Activated gamma-delta T cell treated with Interleukin-2 at 50 U/mL for 16 hours (primary cell): ENCODE measurements at regions not wholly inside any gene's neighbourhood (a gene's known extent, or its start where the extent isn't known, plus 50 kb on each side); places are given as distances from the start of the nearest gene placed in this dataset.
"Not testable (repeated sequence)": the region's sequence is repeated elsewhere in the genome, so short reads cannot be mapped to it uniquely, and the experiment has no call there.

Experiments
- DNase-seq: peaks from one replicate; pipeline ENCODE4 v3.0.0-alpha.2; 2020

GRCh38 chr1:228611707-228612106 lies 123.6 kb upstream of the RHOU start:
- not testable (repeated sequence) for DNase-seq

DNA sequence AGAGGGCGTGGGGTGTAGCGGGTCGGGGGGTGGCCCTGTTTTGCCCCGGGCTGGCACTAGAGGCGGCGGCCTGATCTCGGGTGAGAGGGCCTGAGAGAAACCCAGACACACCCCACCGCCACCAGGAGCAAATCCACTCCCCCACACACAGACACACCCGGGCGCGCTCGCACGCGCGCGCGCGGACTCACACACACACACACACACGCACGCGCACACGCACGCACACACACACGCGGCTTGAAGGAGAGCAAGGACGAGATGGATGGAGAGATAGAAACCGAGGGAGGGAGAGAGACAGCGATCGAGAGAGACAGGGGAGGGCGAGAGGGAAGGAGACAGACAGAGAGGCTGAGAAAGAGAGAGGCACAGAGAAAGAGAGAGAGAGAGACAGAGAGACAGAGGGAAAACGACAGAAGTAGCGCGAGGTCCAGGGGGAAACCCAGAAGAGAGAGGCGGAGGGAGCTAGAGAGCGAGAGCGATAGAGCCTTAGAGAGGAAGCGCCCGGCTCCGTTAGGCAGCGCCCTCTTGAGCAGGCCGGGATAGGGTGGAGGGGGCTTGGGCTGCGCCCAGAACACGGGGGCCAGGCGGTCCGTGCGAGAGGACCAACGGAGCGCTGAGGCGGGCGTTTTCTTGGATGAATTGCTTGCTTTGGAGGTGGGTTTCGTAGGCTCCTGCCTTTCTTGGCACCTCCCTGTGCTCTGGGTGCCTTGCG lies 113.1 kb upstream of the RHOU start:
- DNase-seq: not testable (repeated sequence)

DNA sequence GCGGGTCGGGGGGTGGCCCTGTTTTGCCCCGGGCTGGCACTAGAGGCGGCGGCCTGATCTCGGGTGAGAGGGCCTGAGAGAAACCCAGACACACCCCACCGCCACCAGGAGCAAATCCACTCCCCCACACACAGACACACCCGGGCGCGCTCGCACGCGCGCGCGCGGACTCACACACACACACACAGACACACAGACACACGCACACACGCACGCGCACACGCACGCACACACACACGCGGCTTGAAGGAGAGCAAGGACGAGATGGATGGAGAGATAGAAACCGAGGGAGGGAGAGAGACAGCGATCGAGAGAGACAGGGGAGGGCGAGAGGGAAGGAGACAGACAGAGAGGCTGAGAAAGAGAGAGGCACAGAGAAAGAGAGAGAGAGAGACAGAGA lies 108.8 kb upstream of the RHOU start:
- DNase-seq: not testable (repeated sequence)

GRCh38 chr1:228632858-228633257 lies 102.4 kb upstream of the RHOU start:
- not testable (repeated sequence) for DNase-seq

DNA sequence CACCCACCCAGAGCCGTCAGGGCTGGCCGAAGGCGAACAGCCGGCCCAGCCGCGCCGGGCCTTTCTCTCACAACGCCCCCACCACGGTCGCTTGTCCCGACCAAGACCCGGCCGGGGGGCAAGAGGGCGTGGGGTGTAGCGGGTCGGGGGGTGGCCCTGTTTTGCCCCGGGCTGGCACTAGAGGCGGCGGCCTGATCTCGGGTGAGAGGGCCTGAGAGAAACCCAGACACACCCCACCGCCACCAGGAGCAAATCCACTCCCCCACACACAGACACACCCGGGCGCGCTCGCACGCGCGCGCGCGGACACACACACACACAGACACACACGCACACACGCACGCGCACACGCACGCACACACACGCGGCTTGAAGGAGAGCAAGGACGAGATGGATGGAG lies 100.0 kb upstream of the RHOU start:
- DNase-seq: peak; percentile 50

- not testable (repeated sequence) for DNase-seq
Measured at GRCh38 chr1:228637529-228637928, 97.8 kb upstream of the RHOU start.

DNA sequence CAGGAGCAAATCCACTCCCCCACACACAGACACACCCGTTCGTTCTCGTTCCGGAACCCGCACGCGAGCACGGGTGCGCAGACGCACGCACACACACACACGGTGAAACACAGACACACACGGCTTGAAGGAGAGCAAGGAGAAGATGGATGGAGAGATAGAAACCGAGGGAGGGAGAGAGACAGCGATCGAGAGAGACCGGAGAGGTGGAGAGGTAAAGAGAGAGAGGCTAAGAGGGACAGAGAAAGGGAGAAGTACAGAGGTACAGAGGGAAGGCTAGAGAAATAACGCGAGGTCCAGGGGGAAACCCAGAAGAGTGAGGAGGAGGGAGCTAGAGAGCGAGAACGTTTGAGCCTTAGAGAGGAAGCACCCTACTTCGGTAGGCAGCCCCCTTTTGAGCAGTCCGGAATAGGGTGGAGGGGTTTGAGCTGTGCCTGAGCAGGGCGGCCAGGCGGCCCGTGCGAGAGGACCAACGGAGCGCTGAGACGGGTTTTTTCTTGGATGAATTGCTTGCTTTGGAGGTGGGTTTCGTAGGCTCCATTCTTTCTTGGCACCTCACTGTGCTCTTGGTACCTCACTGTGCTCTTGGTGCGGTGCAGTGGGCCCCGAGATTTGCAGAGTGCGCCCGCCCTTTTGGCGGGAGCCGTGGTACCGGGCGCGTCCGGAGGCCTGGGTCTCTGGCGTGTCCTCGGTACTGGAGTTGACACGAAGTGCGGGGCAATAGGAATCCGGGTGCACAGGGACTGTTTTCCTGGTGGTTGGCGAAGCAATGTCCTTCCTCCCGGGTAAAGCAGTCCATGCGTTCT lies 88.4 kb upstream of the RHOU start:
- no peak for DNase-seq

DNA sequence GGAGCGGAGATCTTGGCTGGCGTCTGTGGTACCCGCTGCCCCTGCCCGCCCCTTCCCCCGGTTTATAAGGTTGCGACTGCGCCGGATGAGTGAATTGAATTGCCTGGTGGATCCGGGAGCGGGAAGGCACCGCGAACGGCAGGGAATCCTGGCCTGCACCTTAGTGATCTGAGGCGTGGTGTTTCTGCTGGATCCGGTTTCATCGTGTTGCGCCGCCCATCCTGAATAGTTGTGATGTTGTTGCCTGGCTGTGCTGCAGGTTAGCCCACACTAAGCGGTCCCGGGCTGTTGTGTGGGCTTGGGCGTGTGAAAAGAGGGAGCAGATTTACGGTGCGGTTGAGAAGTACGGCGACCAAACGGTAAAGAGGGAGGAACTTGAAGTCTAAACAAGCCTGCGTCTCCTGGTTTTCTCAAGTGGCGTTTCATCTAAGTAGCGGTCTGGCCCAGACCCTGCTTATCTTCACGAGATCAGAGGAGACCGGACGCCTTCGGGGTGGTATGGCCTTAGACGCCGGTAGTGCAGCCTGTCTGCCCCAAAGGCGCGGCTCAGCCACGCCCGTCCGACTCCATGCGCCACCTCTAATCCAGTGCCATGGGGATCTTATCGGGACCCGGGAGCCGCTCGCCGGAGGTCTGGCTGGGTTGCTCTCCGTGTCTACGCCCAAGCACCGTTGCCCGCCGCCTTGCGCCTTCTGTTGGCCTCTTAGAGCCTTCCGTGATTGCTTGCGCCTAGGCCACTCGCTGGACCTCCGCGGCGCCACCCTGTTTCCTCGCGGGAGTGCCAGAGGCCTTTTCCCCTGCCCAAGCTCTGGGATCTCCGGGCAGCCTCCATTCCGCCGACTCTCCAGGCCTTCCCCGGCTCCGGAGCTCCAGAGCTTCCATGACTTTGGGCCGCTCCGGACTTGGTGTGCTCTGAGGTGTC lies 87.5 kb upstream of the RHOU start:
- no peak for DNase-seq

DNA sequence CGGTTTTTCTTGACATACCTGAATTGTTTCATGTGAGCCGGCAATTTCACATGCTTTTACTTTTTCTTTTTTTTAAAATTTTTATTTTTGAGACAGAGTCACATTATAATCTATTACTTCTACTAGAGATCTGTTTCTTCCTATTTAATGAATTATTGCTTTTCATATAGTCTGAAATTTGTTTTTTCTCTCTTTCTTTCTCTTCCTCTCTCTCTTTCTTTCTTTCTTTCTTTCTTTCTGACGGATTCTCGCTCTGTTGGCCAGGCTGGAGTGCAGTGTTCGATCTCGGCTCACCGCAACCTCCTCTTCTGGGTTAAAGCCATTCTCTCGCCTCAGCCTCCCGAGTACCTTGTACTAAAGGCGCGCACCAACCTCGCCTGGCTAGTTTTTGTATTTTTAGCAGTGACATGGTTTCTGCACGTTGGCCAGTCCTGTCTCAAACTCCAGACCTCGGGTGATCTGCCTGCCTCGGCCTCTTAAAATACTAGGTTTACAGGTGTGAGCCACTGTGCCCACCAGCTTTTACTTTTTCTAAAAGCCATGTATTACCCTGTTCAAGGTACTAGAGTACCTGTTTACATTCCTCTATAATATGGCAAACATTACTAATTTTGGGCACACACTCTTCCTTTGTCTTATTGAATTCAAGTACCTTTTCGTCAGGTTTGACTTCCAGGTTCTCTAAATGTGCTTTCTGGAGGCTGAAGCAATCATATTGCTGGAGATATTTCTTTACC lies 86.5 kb upstream of the RHOU start:
- DNase-seq: no peak

- no peak for DNase-seq
Measured at GRCh38 chr1:228650141-228650540, 85.1 kb upstream of the RHOU start.

DNA sequence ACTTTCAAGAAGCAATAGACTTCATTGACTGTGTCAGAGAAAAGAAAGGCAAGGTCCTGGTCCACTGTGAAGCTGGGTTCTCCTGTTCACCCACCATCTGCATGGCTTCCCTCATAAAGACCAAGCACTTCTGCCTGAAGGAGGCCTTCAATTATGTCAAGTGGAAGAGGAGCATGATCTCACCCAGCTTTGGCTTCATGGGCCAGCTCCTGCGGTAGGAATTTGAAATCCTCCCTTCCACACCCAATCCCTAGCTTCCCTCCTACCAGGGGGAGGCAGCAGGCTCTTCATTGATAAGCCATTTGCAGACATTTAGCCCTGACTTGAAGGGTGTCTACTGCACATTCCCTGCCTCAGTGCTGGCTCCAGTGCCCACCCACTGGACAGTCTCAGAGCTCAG lies 84.3 kb upstream of the RHOU start:
- no peak for DNase-seq

DNA sequence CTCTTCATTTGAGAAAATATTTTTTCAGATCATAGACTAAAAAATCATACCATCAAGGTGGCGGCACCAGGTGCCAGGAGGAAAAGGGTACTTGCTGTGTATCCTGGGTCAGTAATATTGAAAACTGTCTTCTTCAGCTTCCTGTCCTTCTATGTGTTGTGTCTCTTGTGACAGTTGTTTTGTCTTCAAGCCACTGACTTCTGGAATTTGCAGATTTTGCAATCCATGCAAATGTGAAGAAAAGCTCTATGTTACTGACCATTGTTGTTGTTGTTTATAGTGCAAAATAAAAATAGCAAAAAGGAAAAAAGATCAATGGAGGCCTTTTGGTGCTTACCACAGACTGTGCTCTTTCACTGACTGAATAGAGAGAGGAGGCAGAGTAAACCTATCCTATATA lies 83.2 kb upstream of the RHOU start:
- DNase-seq: no peak

- not testable (repeated sequence) for DNase-seq
Measured at GRCh38 chr1:228653057-228653456, 82.2 kb upstream of the RHOU start.

- no peak for DNase-seq
Measured at GRCh38 chr1:228653748-228654147, 81.5 kb upstream of the RHOU start.

DNA sequence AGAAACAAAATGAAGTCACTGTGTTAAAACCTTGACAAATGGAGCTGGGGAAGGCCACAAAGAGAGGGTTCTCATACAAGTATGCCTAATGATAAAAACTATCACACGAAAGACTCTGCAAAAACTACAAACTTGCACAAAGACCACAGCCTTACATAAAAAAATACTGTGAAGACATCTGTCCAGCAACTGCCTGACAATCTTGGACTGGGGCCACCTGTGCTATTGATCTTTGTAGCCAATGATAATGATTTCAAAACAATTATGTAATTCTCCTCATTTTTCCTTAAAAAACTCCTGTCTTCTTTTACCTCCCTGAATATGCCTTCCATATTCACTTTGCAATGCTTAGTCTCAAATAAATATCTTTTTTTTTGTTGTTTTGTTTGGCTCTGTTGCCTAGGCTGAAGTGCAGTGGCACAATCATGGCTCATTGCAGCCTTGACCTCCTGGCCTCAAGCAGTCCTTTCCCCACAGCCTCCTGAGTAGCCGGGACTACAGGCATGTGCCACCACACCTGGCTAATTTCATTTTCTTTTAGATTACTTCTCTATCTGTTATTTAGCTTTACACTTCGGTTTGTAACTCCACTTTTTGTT lies 79.4 kb upstream of the RHOU start:
- no peak for DNase-seq

DNA sequence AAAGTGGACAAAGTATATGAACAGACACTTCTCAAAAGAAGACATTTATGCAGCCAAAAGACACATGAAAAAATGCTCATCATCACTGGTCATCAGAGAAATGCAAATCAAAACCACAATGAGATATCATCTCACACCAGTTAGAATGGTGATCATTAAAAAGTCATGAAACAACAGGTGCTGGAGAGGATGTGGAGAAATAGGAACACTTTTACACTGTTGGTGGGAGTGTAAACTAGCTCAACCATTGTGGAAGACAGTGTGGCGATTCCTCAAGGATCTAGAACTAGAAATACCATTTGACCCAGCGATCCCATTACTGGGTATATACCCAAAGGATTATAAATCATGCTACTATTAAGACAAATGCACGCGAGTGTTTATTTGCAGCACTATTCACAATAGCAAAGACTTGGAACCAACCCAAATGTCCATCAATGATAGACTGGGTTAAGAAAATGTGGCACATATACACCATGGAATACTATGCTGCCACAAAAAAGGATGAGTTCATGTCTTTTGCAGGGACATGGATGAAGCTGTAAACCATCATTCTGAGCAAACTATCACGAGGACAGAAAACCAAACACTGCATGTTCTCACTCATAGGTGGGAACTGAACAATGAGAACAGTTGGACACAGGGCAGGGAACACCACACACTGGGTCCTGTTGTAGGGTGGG lies 73.1 kb upstream of the RHOU start:
- DNase-seq: not testable (repeated sequence)

GRCh38 chr1:228664399-228664914 lies 70.8 kb upstream of the RHOU start:
- DNase-seq: peak; percentile 77

DNA sequence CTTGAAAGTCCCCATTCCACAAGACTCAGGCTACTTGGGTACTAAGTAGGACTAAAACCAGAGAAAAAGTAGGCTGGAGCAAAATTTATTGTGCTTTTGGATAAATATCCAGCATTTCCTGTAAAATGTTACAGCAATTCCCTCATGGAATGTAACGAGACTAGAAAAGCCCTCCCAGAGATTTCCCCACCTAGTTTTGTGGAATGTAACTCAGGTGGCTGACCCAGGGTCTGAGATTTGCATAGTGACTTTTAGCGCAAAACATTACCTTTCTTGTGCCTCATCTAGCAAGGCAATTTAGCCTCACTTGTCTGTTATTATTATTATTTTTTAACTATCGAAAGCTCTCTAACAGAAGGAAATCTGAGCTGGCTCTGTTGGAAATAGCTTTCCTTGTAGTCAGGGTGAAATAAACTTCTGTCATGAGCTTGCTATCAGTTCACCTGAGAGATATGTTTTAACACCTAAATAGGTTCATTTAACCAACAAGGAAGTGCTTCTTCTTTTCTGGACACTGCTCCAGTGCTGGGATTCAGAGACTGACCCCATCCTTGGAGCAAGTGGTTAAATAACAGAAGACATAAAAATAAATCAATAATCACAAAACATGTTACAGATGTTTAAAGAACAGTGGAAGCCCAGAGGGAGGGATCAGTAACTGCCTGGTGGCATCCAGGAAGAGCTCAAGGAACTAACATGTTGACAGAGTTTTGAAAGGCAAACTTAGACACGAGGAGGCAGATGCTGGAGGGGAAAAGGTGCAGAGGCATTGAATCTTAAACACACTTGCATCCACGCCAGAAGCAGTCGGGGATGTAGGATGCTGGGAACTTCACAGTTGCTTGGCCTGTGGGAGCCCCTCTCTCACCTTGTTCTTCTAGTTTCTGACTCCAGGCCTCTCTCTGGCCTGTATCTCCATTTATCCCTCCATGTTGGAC lies 68.3 kb upstream of the RHOU start:
- DNase-seq: no peak

- DNase-seq: no peak
Measured at GRCh38 chr1:228668553-228669241, 66.6 kb upstream of the RHOU start.

DNA sequence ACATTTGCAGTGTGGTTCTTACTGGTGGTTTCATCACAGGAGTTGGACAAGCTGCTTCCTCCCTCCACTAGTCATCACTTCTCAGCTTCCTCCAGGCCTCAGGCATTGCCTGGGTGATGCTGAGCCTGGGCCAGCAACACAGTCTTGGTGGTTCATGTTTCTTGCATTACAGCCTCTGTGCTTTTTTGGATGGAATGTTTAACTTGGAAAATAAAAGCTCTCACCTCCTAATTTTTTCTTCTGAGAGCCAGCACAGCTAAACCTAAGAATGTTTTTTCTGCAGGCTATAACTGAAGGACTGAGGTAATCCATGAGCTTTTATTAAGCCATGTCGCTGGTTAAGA lies 66.1 kb upstream of the RHOU start:
- no peak for DNase-seq
